ENCODE measurements at regions not wholly inside any gene's neighbourhood (a gene's known extent, or its start where the extent isn't known, plus 50 kb on each side); places are given as distances from the start of the nearest gene placed in this dataset.

DNA sequence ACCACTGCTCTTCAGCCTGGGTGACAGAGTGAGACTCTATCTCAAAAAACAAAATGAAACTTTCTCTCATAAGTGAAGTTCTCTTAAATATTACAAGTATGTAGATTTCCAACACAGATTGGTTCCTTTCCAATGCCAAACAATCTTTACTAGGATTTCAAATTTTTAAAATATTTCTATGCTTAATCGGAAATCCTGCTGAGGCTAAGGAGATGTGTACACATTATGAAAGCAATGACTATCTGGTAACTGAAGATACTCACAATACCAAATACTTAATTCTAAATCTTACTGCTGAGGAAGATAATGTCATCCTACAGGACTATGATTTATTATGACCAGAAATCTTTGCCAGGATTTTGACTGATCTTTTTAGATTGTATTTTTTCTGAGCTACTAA lies 255.6 kb upstream of the ZNF717 start:
- TF ChIP-seq, protein P1, sequence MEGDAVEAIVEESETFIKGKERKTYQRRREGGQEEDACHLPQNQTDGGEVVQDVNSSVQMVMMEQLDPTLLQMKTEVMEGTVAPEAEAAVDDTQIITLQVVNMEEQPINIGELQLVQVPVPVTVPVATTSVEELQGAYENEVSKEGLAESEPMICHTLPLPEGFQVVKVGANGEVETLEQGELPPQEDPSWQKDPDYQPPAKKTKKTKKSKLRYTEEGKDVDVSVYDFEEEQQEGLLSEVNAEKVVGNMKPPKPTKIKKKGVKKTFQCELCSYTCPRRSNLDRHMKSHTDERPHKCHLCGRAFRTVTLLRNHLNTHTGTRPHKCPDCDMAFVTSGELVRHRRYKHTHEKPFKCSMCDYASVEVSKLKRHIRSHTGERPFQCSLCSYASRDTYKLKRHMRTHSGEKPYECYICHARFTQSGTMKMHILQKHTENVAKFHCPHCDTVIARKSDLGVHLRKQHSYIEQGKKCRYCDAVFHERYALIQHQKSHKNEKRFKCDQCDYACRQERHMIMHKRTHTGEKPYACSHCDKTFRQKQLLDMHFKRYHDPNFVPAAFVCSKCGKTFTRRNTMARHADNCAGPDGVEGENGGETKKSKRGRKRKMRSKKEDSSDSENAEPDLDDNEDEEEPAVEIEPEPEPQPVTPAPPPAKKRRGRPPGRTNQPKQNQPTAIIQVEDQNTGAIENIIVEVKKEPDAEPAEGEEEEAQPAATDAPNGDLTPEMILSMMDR (conservative IDR thresholded peaks at IDR 0.05) = no peak
- TF ChIP-seq EZH2 (IDR thresholded peaks at IDR 0.05; ENCODE audit: low read depth) = no peak

All from PC-9 (cell line).